GM20000 (cell line): ENCODE measurements at regions not wholly inside any gene's neighbourhood (a gene's known extent, or its start where the extent isn't known, plus 50 kb on each side); places are given as distances from the start of the nearest gene placed in this dataset.
"Not testable (repeated sequence)": the region's sequence is repeated elsewhere in the genome, so short reads cannot be mapped to it uniquely, and the experiment has no call there.

Experiments used
- DNase-seq: peaks from one replicate; pipeline ENCODE4 v3.0.0; 2012; ENCODE audit warnings: low spot score
- CTCF ChIP-seq: IDR thresholded peaks from 2 replicates; pipeline ENCODE4 v1.5.1; 2012; ENCODE audit warnings: mild to moderate bottlenecking, control low read depth; ENCODE audit errors: extremely low read depth, missing control alignments

GRCh38 chr14:34050606-34051005, 99.7 kb upstream of the EGLN3 start:
- DNase-seq: no peak
- no peak for TF ChIP-seq CTCF

- no peak for TF ChIP-seq CTCF
- DNase-seq: no peak
Measured at GRCh38 chr14:34049790-34050189, 98.9 kb upstream of the EGLN3 start.

GRCh38 chr14:34049187-34049586, 98.3 kb upstream of the EGLN3 start:
- DNase-seq: not testable (repeated sequence)

- no peak for TF ChIP-seq CTCF
- no peak for DNase-seq
Measured at GRCh38 chr14:34046799-34047520, 96.1 kb upstream of the EGLN3 start.

GRCh38 chr14:34044666-34045306, 93.9 kb upstream of the EGLN3 start:
- no peak for DNase-seq
- TF ChIP-seq CTCF: no peak

GRCh38 chr14:34044373-34044637, 93.4 kb upstream of the EGLN3 start:
- no peak for TF ChIP-seq CTCF
- no peak for DNase-seq

GRCh38 chr14:34043627-34044372, 92.9 kb upstream of the EGLN3 start:
- no peak for TF ChIP-seq CTCF
- DNase-seq: peak; percentile 73
